DND-41 (cell line): ENCODE measurements at regions not wholly inside any gene's neighbourhood (a gene's known extent, or its start where the extent isn't known, plus 50 kb on each side); places are given as distances from the start of the nearest gene placed in this dataset.

Experiments
- ATAC-seq: fragments of 200-7000 bp; cut with Tn5 transposase; 3 replicates; pipeline ENCODE4 v1.9.1; 2021; ENCODE audit warnings: low read depth; ENCODE audit not compliant: insufficient read depth
- DNase-seq: peaks from one replicate; pipeline ENCODE4 v3.0.0-alpha.2; 2020
- H2AFZ ChIP-seq: 2 replicates; pipeline ENCODE4 v1.6.0; 2012; ENCODE audit warnings: low read depth, low read length
- H3K27ac ChIP-seq: 2 replicates; pipeline ENCODE4 v1.5.1; 2012; ENCODE audit warnings: low read length, inconsistent platforms
- H3K27me3 ChIP-seq: fragments of 200-600 bp; sonication (generic); 2 replicates; pipeline ENCODE4 v1.6.0; 2012; ENCODE audit warnings: low read length, mild to moderate bottlenecking, inconsistent platforms; ENCODE audit not compliant: insufficient read depth, poor library complexity
- H3K36me3 ChIP-seq: 2 replicates; pipeline ENCODE4 v1.5.1; 2012; ENCODE audit warnings: low read length, inconsistent platforms; ENCODE audit not compliant: insufficient read depth
- H3K4me1 ChIP-seq: 2 replicates; pipeline ENCODE4 v1.5.1; 2012; ENCODE audit warnings: mild to moderate bottlenecking, low read length; ENCODE audit not compliant: insufficient read depth
- H3K4me2 ChIP-seq: 2 replicates; pipeline ENCODE4 v1.6.0; 2012; ENCODE audit warnings: mild to moderate bottlenecking, moderate library complexity, low read length, inconsistent platforms; ENCODE audit not compliant: insufficient read depth
- H3K4me3 ChIP-seq, 2 experiments: fragments of 200-600 bp in 1 of 2; shearing (Covaris generic) in 1 of 2; 2 replicates each; pipeline ENCODE4 v1.5.1; 2012 to 2016; ENCODE audit warnings: inconsistent platforms in 2 of 2, low read length in 2 of 2, mild to moderate bottlenecking in 2 of 2, low read depth in 1 of 2, moderate library complexity in 1 of 2
- H3K79me2 ChIP-seq: 2 replicates; pipeline ENCODE4 v1.6.0; 2012; ENCODE audit warnings: low read length, inconsistent platforms; ENCODE audit not compliant: insufficient read depth
- H3K9ac ChIP-seq: 2 replicates; pipeline ENCODE4 v1.6.0; 2012; ENCODE audit warnings: low read depth, mild to moderate bottlenecking, inconsistent platforms, low read length, moderate library complexity
- H3K9me3 ChIP-seq: 2 replicates; pipeline ENCODE4 v1.5.1; 2012; ENCODE audit warnings: low read length, moderate library complexity, mild to moderate bottlenecking, inconsistent platforms; ENCODE audit not compliant: insufficient read depth, severe bottlenecking
- H4K20me1 ChIP-seq: 2 replicates; pipeline ENCODE4 v1.6.0; 2012; ENCODE audit warnings: low read length; ENCODE audit not compliant: insufficient read depth
- EZH2 ChIP-seq: IDR thresholded peaks from 3 replicates; pipeline ENCODE4 v1.6.1; 2012; ENCODE audit warnings: borderline replicate concordance, low read depth, mild to moderate bottlenecking, moderate library complexity, low read length, inconsistent platforms; ENCODE audit not compliant: severe bottlenecking
- TF ChIP-seq, protein P1 (sequence below): IDR thresholded peaks from 2 replicates; pipeline ENCODE4 v1.5.1; 2012; ENCODE audit warnings: borderline replicate concordance, low read length, moderate library complexity, mild to moderate bottlenecking; ENCODE audit not compliant: poor library complexity, severe bottlenecking; ENCODE audit errors: extremely low read depth

GRCh38 chr20:58064411-58065010 is 163.9 kb downstream of the ANKRD60 start:
- Histone ChIP-seq H3K36me3 (no peaks in the 10 kb centered on the region), H3K9ac (no peak overlapping the region), H3K4me3 (no peak overlapping the region), H3K4me2 (no peak overlapping the region), H3K9me3 (no peaks in the 10 kb centered on the region), H3K27ac (no peak overlapping the region), H3K4me1 (no peaks in the 10 kb centered on the region), H4K20me1 (peaks cover 2% of the 10 kb centered on the region; the same call in 1 of the 2 replicates), H3K79me2 (no peaks in the 10 kb centered on the region), H2AFZ (no peak overlapping the region), H3K27me3 (no peaks in the 10 kb centered on the region)
- no peak for DNase-seq
- TF ChIP-seq, protein P1, sequence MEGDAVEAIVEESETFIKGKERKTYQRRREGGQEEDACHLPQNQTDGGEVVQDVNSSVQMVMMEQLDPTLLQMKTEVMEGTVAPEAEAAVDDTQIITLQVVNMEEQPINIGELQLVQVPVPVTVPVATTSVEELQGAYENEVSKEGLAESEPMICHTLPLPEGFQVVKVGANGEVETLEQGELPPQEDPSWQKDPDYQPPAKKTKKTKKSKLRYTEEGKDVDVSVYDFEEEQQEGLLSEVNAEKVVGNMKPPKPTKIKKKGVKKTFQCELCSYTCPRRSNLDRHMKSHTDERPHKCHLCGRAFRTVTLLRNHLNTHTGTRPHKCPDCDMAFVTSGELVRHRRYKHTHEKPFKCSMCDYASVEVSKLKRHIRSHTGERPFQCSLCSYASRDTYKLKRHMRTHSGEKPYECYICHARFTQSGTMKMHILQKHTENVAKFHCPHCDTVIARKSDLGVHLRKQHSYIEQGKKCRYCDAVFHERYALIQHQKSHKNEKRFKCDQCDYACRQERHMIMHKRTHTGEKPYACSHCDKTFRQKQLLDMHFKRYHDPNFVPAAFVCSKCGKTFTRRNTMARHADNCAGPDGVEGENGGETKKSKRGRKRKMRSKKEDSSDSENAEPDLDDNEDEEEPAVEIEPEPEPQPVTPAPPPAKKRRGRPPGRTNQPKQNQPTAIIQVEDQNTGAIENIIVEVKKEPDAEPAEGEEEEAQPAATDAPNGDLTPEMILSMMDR, result no peak
- no peak for TF ChIP-seq EZH2
- no peak for ATAC-seq

GRCh38 chr20:58059260-58059544 is 169.3 kb downstream of the ANKRD60 start:
- TF ChIP-seq EZH2, result no peak
- TF ChIP-seq, protein P1, result no peak
- H3K4me3 ChIP-seq, result no peak overlapping the region
- H3K27ac ChIP-seq, result no peak overlapping the region

DNA sequence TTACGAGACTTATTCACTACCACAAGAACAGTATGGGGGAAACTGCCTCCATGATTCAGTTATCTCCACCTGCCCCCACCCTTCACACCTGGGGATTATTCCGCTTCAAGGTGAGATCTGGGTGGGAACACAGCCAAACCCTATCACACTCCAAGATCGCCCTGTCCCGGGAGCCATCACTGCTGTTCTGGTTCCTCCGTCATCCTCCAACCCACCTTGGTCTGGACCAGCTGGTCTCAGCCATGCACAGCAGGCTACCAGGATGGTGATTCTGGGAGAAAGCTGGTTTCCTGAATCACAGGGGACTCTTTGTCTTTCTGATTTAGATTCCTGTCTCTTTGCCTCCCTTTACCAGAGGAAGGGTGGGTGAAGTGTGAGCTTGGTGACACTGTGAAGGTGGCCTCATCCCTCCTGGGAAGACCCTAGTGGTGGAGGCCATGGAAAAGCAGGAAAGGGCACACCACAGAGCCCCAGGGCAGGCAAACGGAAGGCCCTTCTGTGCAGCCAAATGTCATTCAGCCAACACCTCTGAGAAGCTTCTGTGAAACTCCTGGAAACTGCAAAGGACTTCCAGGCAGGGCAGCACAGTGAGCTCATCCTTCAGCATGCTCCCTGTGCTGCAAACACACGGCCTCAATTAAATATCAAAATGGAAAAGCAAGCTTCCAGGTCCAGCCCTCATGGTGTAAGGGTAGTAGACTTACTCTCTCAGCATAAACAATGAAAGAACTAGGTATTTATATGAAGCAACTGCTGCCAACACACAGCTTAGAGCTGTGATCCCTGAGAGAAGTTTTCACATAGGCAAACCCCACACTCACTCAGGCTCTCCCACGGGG is 169.8 kb downstream of the ANKRD60 start:
- H3K9me3 ChIP-seq, result no peaks in the 10 kb centered on the region
- no peak for DNase-seq
- ATAC-seq, result no peak
- no peak overlapping the region for H3K9ac ChIP-seq
- H3K27ac ChIP-seq, result no peak overlapping the region
- H3K4me1 ChIP-seq, result no peaks in the 10 kb centered on the region
- H3K36me3 ChIP-seq, result no peaks in the 10 kb centered on the region
- H3K79me2 ChIP-seq, result no peaks in the 10 kb centered on the region
- H3K4me3 ChIP-seq, result no peak overlapping the region
- no peak overlapping the region for H3K4me2 ChIP-seq
- H3K27me3 ChIP-seq, result no peaks in the 10 kb centered on the region
- no peaks in the 10 kb centered on the region for H4K20me1 ChIP-seq
- no peak overlapping the region for H2AFZ ChIP-seq
- TF ChIP-seq EZH2, result no peak
- TF ChIP-seq, protein P1, result no peak

More at GRCh38 chr20:58059260-58059544, 169.3 kb downstream of the ANKRD60 start:
- H3K4me2 ChIP-seq, result no peak overlapping the region
- H3K4me1 ChIP-seq, result no peaks in the 10 kb centered on the region
- H3K27me3 ChIP-seq, result no peaks in the 10 kb centered on the region
- no peaks in the 10 kb centered on the region for H4K20me1 ChIP-seq
- no peaks in the 10 kb centered on the region for H3K79me2 ChIP-seq
- ATAC-seq, result no peak
- DNase-seq, result no peak
- H2AFZ ChIP-seq, result no peak overlapping the region
- H3K9me3 ChIP-seq, result no peaks in the 10 kb centered on the region
- H3K9ac ChIP-seq, result no peak overlapping the region
- no peaks in the 10 kb centered on the region for H3K36me3 ChIP-seq
